Renal cortical epithelial cell (primary cell): ENCODE measurements at regions not wholly inside any gene's neighbourhood (a gene's known extent, or its start where the extent isn't known, plus 50 kb on each side); places are given as distances from the start of the nearest gene placed in this dataset.
A peak's percentile ranks its signal among the peaks of the same experiment; 100 is the strongest.

Source experiments
- DNase-seq: peaks from one replicate; pipeline ENCODE4 v3.0.0-alpha.2; 2011; ENCODE audit warnings: low read depth

DNA sequence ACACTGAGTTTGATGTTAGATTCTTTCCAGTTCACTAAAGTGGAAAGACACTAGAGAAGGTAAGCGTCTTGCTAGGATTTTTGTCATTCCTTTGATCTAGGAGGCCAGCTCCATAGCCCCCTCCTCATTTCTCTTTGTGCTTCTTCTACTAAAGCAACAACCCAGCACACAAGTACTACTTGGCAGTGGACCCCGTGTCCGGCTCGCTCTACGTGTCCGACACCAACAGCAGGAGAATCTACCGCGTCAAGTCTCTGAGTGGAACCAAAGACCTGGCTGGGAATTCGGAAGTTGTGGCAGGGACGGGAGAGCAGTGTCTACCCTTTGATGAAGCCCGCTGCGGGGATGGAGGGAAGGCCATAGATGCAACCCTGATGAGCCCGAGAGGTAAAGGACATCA lies 76.6 kb upstream of the WWC1 start:
- DNase-seq, result no peak

DNA sequence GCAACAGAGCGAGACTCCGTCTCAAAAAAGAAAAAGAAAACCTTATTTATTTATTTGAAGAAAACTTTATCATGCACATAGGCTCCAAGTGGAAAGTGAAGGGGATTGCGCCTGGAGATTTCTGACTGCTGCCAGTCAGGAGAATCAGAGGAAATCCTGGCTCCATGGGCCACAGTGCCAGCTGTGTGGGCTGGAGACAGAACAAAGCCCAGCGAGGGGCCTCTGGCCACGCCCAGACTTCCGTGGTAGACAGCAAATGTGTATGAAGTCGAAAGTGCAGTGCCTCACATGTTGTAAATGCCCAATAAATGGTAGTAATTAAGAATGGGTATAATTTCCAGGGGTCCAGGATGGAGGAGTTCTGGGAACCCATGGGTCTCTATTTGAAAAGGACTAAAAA lies 75.8 kb upstream of the WWC1 start:
- DNase-seq, result no peak

GRCh38 chr5:168216989-168217388 lies 74.5 kb upstream of the WWC1 start:
- no peak for DNase-seq

DNA sequence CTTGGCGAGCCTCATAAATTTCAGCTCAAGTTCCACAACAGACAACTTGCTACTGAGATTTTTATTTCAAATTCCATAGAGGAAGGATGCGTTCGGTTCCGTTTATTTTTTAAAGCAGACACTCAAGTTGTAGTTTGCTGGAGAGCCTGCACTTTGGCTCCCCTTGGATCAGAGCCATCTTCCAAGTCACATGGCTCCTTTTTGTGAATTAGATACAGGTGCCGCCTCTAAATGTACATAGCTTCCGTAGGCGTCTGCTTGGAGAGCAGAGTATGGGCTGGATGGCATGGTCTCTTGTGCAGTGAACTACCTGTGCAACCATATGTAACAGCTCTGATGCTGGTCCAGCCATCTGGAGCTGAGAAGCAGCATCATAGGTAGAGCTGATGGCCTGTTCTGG lies 73.9 kb upstream of the WWC1 start:
- DNase-seq, result no peak

- no peak for DNase-seq
Observed at GRCh38 chr5:168218746-168219145, 72.7 kb upstream of the WWC1 start.

DNA sequence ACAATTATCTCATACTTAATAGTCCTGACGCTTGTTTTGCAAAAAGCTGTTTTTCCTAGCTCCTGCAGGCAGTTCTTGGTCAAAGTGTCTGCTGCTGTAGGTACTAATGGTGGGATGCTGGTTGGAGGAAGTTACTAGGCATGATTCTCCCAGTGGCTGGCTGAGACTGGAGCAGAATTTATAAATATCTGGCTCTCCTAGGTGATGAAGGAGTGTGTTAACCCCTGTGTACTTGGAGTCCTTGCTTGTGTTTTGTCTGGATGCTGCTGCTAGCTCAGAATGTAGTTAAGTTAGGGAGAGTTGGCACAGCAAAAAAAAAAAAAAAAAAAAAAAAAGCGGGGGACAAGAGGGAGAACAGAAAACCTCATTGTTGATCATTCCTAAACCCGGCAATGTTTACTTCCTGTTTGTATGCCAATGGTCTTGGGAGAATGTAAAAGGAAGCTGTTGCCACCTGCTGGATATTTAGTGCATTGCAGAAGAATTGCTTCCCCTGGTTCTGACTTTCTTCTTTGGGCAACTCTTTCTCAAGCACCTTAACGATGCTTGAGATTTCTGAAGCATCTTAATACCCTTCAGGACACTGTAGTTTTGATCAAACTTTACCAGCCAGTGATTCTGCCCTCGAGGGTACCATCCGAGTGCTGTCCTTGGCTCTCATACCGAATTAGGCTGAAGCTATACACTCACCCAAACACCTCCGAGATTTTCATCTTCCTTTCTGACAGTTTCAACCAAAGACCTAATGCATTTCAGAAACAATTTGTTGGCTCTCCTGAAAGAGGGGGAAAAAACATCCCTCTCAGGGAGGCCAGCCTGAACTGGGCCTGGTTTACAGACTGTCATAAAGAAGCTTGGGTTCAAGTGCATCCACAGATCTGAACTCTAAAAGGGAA lies 71.7 kb upstream of the WWC1 start:
- DNase-seq, result peak; percentile 80

- DNase-seq, result no peak
Observed at GRCh38 chr5:168224085-168224484, 67.4 kb upstream of the WWC1 start.

DNA sequence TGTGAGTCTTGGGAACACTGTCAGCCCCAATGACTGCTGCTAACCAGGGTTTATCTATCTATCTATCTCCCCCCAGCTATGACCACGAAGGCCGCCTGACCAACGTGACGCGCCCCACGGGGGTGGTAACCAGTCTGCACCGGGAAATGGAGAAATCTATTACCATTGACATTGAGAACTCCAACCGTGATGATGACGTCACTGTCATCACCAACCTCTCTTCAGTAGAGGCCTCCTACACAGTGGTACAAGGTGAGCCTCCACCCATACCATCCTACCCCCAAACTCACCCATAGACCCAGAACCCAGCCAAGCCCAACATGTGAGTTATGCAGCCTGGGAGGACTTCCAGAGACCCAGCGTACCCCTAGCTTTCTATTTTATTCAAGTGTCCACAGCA lies 65.4 kb upstream of the WWC1 start:
- no peak for DNase-seq

GRCh38 chr5:168227001-168227400 lies 64.4 kb upstream of the WWC1 start:
- no peak for DNase-seq

- DNase-seq, result no peak
Observed at GRCh38 chr5:168227973-168228615, 63.4 kb upstream of the WWC1 start.

- DNase-seq, result no peak
Observed at GRCh38 chr5:168228668-168229067, 62.8 kb upstream of the WWC1 start.

- DNase-seq, result peak; percentile 13
Observed at GRCh38 chr5:168234133-168234532, 57.3 kb upstream of the WWC1 start.

- no peak for DNase-seq
Observed at GRCh38 chr5:168238463-168238862, 53.0 kb upstream of the WWC1 start.

- no peak for DNase-seq
Observed at GRCh38 chr5:168239325-168239724, 52.1 kb upstream of the WWC1 start.
